ENCODE measurements at regions not wholly inside any gene's neighbourhood (a gene's known extent, or its start where the extent isn't known, plus 50 kb on each side); places are given as distances from the start of the nearest gene placed in this dataset.

GRCh38 chr3:31295150-31295765, 237.5 kb upstream of the STT3B start:
- no peaks in the 10 kb centered on the region for H3K27me3 ChIP-seq
- H3K4me1 ChIP-seq: peaks cover 0 to under 1% (median 0%) of the 10 kb centered on the region in 4 donors
- intact Hi-C loops (cut with DNase I; ENCODE audit: low total_unique reads): no loop called here
- no peak overlapping the region for H3K4me3 ChIP-seq
- no peak for DNase-seq
- H3K27ac ChIP-seq: no peak overlapping the region
- no peaks in the 10 kb centered on the region for H3K9me3 ChIP-seq
- H3K36me3 ChIP-seq: no peaks in the 10 kb centered on the region
- no peak for TF ChIP-seq CTCF (IDR thresholded peaks at IDR 0.05)

- no peak for TF ChIP-seq CTCF (IDR thresholded peaks at IDR 0.05)
- DNase-seq: no peak
- no peak overlapping the region for H3K4me3 ChIP-seq
- no peaks in the 10 kb centered on the region for H3K36me3 ChIP-seq
- intact Hi-C loops (cut with DNase I; ENCODE audit: low total_unique reads): no loop called here
- no peaks in the 10 kb centered on the region for H3K9me3 ChIP-seq
- H3K4me1 ChIP-seq: no peaks in the 10 kb centered on the region
- no peaks in the 10 kb centered on the region for H3K27me3 ChIP-seq
- H3K27ac ChIP-seq: no peak overlapping the region
Measured at GRCh38 chr3:31297726-31298298, 234.9 kb upstream of the STT3B start.

- DNase-seq: no peak
- H3K27ac ChIP-seq: no peak overlapping the region
- intact Hi-C loops (cut with DNase I; ENCODE audit: low total_unique reads): no loop called here
- no peak for TF ChIP-seq CTCF (IDR thresholded peaks at IDR 0.05)
- H3K9me3 ChIP-seq: no peaks in the 10 kb centered on the region
- H3K4me3 ChIP-seq: no peak overlapping the region
- no peaks in the 10 kb centered on the region for H3K4me1 ChIP-seq
- no peaks in the 10 kb centered on the region for H3K27me3 ChIP-seq
- no peaks in the 10 kb centered on the region for H3K36me3 ChIP-seq
Measured at GRCh38 chr3:31300456-31301443, 232.0 kb upstream of the STT3B start.

GRCh38 chr3:31302343-31302742, 230.4 kb upstream of the STT3B start:
- intact Hi-C loops (cut with DNase I; ENCODE audit: low total_unique reads): no loop called here
- no peak for TF ChIP-seq CTCF (IDR thresholded peaks at IDR 0.05)

GRCh38 chr3:31305340-31305739, 227.4 kb upstream of the STT3B start:
- no peak for TF ChIP-seq CTCF (IDR thresholded peaks at IDR 0.05)
- H3K4me1 ChIP-seq: peaks cover 0 to 16% (median 2%) of the 10 kb centered on the region in 4 donors
- no peak overlapping the region for H3K27ac ChIP-seq
- no peaks in the 10 kb centered on the region for H3K27me3 ChIP-seq
- intact Hi-C loops (cut with DNase I; ENCODE audit: low total_unique reads): no loop called here
- no peak for DNase-seq
- H3K9me3 ChIP-seq: no peaks in the 10 kb centered on the region
- no peaks in the 10 kb centered on the region for H3K36me3 ChIP-seq
- no peak overlapping the region for H3K4me3 ChIP-seq

More at GRCh38 chr3:31302343-31302742, 230.4 kb upstream of the STT3B start:
- H3K4me3 ChIP-seq: no peak overlapping the region
- no peak overlapping the region for H3K27ac ChIP-seq
- H3K27me3 ChIP-seq: no peaks in the 10 kb centered on the region
- H3K36me3 ChIP-seq: no peaks in the 10 kb centered on the region
- peaks cover 0 to 3% (median under 1%) of the 10 kb centered on the region in 4 donors for H3K4me1 ChIP-seq
- H3K9me3 ChIP-seq: no peaks in the 10 kb centered on the region
- no peak for DNase-seq
